GM12878 (cell line): ENCODE measurements at regions not wholly inside any gene's neighbourhood (a gene's known extent, or its start where the extent isn't known, plus 50 kb on each side); places are given as distances from the start of the nearest gene placed in this dataset.

Experiments
- ATAC-seq: fragments of 200-7000 bp; cut with Tn5 transposase; 3 replicates; pipeline ENCODE4 v1.9.1; 2020; ENCODE audit warnings: mild to moderate bottlenecking, moderate library complexity
- BruUV-seq: library from RNA; stranded (reverse); fragments of 400-500 nt; replicated peaks from 2 replicates; lab custom pipeline; 2021; lab: Mats Ljungman, UMichigan
- CTCF ChIA-PET: fragments of 300-600 bp; sonication (Branson Sonifier 250); formaldehyde crosslinking; extraction: SDS; loops from one replicate; lab custom pipeline; 2021; ENCODE audit warnings: inconsistent platforms; lab: Yijun Ruan, JAX
- POLR2A ChIA-PET: fragments of 350-600 bp; formaldehyde crosslinking; extraction: SDS; loops from one replicate; lab custom pipeline; 2021; ENCODE audit warnings: inconsistent platforms; lab: Charles Lee
- RAD21 ChIA-PET: fragments of 300-600 bp; sonication (Branson Sonifier 250); formaldehyde crosslinking; loops from one replicate; lab custom pipeline; 2023; ENCODE audit warnings: antibody characterized with exemption; ENCODE audit not compliant: unreplicated experiment; lab: Charles Lee
- SMC1A ChIA-PET: fragments of 300-600 bp; sonication (Branson Sonifier 250); formaldehyde crosslinking; loops from one replicate; lab custom pipeline; 2023; ENCODE audit not compliant: unreplicated experiment, uncharacterized antibody; lab: Charles Lee
- DNase-seq: peaks from one replicate; pipeline ENCODE4 v3.0.0-alpha.2; 2011; ENCODE audit warnings: low read depth, low spot score
- FAIRE-seq: peaks from 3 replicates; lab custom pipeline; 2011; peaks lifted over from hg19 to GRCh38; lab: Jason Lieb, UNC
- H2AFZ ChIP-seq: 2 replicates; pipeline ENCODE4 v1.6.0; 2011; ENCODE audit warnings: low read depth, low read length, control low read depth; ENCODE audit not compliant: control insufficient read depth
- H3K27ac ChIP-seq: 2 replicates; pipeline ENCODE4 v1.5.1; 2011; ENCODE audit warnings: control low read depth; ENCODE audit not compliant: control insufficient read depth, insufficient read depth
- H3K27me3 ChIP-seq, 2 experiments: replicated peaks in 1 of 2; 2 replicates each; pipeline versions ENCODE4 v1.6.0 to v1.6.1; 2011; ENCODE audit warnings: low read length in 1 of 2; ENCODE audit not compliant: control insufficient read depth in 2 of 2, insufficient read depth in 2 of 2
- H3K36me3 ChIP-seq, 2 experiments: 2 replicates each; pipeline ENCODE4 v1.5.1; 2011; ENCODE audit warnings: low read length in 1 of 2; ENCODE audit not compliant: control insufficient read depth in 2 of 2, insufficient read depth in 2 of 2
- H3K4me1 ChIP-seq: 2 replicates; pipeline ENCODE4 v1.6.1; 2011; ENCODE audit warnings: mild to moderate bottlenecking, low read length, moderate library complexity, mixed read lengths; ENCODE audit not compliant: control insufficient read depth, insufficient read depth
- H3K4me2 ChIP-seq: 2 replicates; pipeline ENCODE4 v1.6.0; 2011; ENCODE audit warnings: control low read depth; ENCODE audit not compliant: control insufficient read depth, insufficient read depth
- H3K4me3 ChIP-seq: fragments of 200-600 bp; sonication (generic); 2 replicates; pipeline ENCODE4 v1.5.1; 2016
- H3K79me2 ChIP-seq: 2 replicates; pipeline ENCODE4 v1.6.0; 2011; ENCODE audit warnings: low read length; ENCODE audit not compliant: control insufficient read depth, insufficient read depth
- H3K9ac ChIP-seq: 2 replicates; pipeline ENCODE4 v1.8.0; 2011; ENCODE audit warnings: low read length, control low read depth, mixed read lengths; ENCODE audit not compliant: control insufficient read depth, insufficient read depth
- H3K9me3 ChIP-seq: replicated peaks from 3 replicates; pipeline ENCODE4 v1.5.1; 2011; ENCODE audit warnings: mild to moderate bottlenecking, low read length; ENCODE audit not compliant: control insufficient read depth, insufficient read depth
- H4K20me1 ChIP-seq: 2 replicates; pipeline ENCODE4 v1.6.0; 2011; ENCODE audit not compliant: control insufficient read depth, insufficient read depth
- CTCF ChIP-seq, 3 experiments: IDR thresholded peaks in 2 of 3; conservative IDR thresholded peaks in 1 of 3; 2 replicates each; pipeline ENCODE4 v1.5.1; 2011; ENCODE audit warnings: low read depth in 3 of 3, low read length in 3 of 3, mild to moderate bottlenecking in 3 of 3, control low read depth in 2 of 3, moderate library complexity in 2 of 3, inconsistent platforms in 1 of 3, mixed read lengths in 1 of 3; ENCODE audit not compliant: control insufficient read depth in 2 of 3, insufficient read depth in 1 of 3; ENCODE audit errors: extremely low read depth in 1 of 3
- ESRRA ChIP-seq: IDR thresholded peaks from 2 replicates; pipeline ENCODE4 v1.6.1; 2012; ENCODE audit warnings: mild to moderate bottlenecking, low read length, improper control_type of control experiment
- HCFC1 ChIP-seq: fragments of 150-350 bp; IDR thresholded peaks from 2 replicates; pipeline ENCODE4 v1.6.1; 2014; ENCODE audit warnings: low read length
- IKZF1 ChIP-seq: fragments of 450-650 bp; conservative IDR thresholded peaks from 2 replicates; pipeline ENCODE4 v1.6.1; 2017; ENCODE audit warnings: antibody characterized with exemption, mild to moderate bottlenecking
- NFYB ChIP-seq: IDR thresholded peaks from 2 replicates; pipeline ENCODE4 v1.6.1; 2011; ENCODE audit warnings: low read depth, mild to moderate bottlenecking, low read length, improper control_type of control experiment, moderate library complexity; ENCODE audit not compliant: insufficient read depth
- RELA ChIP-seq: fragments of 450-650 bp; IDR thresholded peaks from 2 replicates; pipeline ENCODE4 v1.8.0; 2014; ENCODE audit warnings: borderline replicate concordance; ENCODE audit not compliant: partially characterized antibody
- RFX5 ChIP-seq: IDR thresholded peaks from 2 replicates; pipeline ENCODE4 v1.6.1; 2011; ENCODE audit warnings: low read depth, low read length, improper control_type of control experiment
- SIX5 ChIP-seq: IDR thresholded peaks from 2 replicates; pipeline ENCODE4 v1.6.1; 2011; ENCODE audit warnings: mild to moderate bottlenecking, low read depth, low read length, moderate library complexity; ENCODE audit not compliant: severe bottlenecking
- SMAD1 ChIP-seq: fragments of 450-650 bp; IDR thresholded peaks from 2 replicates; pipeline ENCODE4 v1.6.1; 2018; ENCODE audit warnings: mild to moderate bottlenecking, low read depth; ENCODE audit not compliant: partially characterized antibody
- TCF7 ChIP-seq: IDR thresholded peaks from 2 replicates; pipeline ENCODE4 v1.6.1; 2014; ENCODE audit warnings: antibody characterized with exemption, borderline replicate concordance
- WGBS: methylation state at CpG from one replicate; pipeline ENCODE4 v1.1.6; 2016; ENCODE audit warnings: low lambda C conversion rate; ENCODE audit not compliant: insufficient replicate concordance, insufficient coverage; ENCODE audit errors: missing lambda C conversion rate; 5-methylcytosine and 5-hydroxymethylcytosine counted together
- in situ Hi-C: fragments of 300-500 bp; cut with MboI; formaldehyde crosslinking; loops from 9 replicates; pipeline ENCODE4 v1.14.3; 2018; ENCODE audit warnings: mixed read lengths
- intact Hi-C: fragments of 100-400 bp; cut with micrococcal nuclease; formaldehyde crosslinking; loops from one replicate; pipeline ENCODE4 v1.14.2; 2022; ENCODE audit not compliant: unreplicated experiment

GRCh38 chr12:24608637-24609285 is 340.1 kb downstream of the BCAT1 start:
- Histone ChIP-seq H4K20me1 (no peaks in the 10 kb centered on the region), H3K4me2 (no peak overlapping the region), H2AFZ (no peak overlapping the region), H3K4me3 (no peak overlapping the region), H3K9me3 (no peaks in the 10 kb centered on the region), H3K79me2 (no peaks in the 10 kb centered on the region), H3K9ac (no peak overlapping the region), H3K27me3 (no peaks in the 10 kb centered on the region), H3K27ac (no peak overlapping the region), H3K36me3 (no peaks in the 10 kb centered on the region), H3K4me1 (no peaks in the 10 kb centered on the region)
- no TSS peak for BruUV-seq
- DNase-seq, result no peak
- SMC1A ChIA-PET, result no interaction called here
- no peak for TF ChIP-seq ESRRA
- no peak for TF ChIP-seq RFX5
- TF ChIP-seq NFYB, result no peak
- no peak for TF ChIP-seq IKZF1
- no peak for TF ChIP-seq HCFC1
- TF ChIP-seq CTCF (IDR thresholded peaks at IDR 0.05 in 2 of 3, conservative IDR thresholded peaks at IDR 0.05 in 1 of 3; ENCODE audit: control insufficient read depth in 2 of 3, extremely low read depth in 1 of 3, insufficient read depth in 1 of 3, low read depth in 3 of 3, low read length in 3 of 3), result no peak
- TF ChIP-seq SMAD1, result no peak
- no peak for TF ChIP-seq RELA
- TF ChIP-seq SIX5, result no peak
- TF ChIP-seq TCF7, result no peak
- FAIRE-seq, result no peak
- in situ Hi-C loops, result no loop called here
- RAD21 ChIA-PET, result no interaction called here
- no peak for ATAC-seq
- CTCF ChIA-PET, result no interaction called here
- WGBS, result 17% methylated on average over 3 of the region's 3 CpGs
- POLR2A ChIA-PET, result no interaction called here
- intact Hi-C loops, result no loop called here
